ENCODE measurements at regions not wholly inside any gene's neighbourhood (a gene's known extent, or its start where the extent isn't known, plus 50 kb on each side); places are given as distances from the start of the nearest gene placed in this dataset.

DNA sequence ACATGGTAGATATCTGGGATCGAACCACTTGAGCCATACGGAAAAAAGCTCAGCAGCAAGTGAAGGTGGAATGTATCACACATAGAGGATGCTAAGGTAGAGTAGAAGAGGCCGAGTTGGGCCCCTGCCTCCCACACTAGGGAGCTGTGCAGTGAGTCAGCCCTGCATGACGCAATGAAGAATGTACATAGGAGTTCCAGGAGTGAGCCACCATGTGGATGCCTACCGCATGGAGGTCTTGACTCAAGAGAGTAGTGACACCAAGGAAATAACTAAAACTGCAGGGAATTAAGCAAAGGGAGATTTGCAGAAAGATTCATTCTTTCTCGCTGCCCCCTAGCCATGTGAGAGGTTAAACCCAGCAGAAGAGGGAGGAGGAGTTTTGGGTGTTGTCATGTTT, 389.6 kb upstream of the IGFBP7 start:
- Histone ChIP-seq H3K4me2 (ENCODE audit: low read length) (no peak overlapping the region), H3K9ac (ENCODE audit: low read length) (no peak overlapping the region), H3K36me3 (ENCODE audit: insufficient read depth, low read length) (no peaks in the 10 kb centered on the region), H3K4me1 (ENCODE audit: insufficient read depth, low read length, severe bottlenecking) (no peaks in the 10 kb centered on the region), H3K79me2 (ENCODE audit: insufficient read depth, low read length) (no peaks in the 10 kb centered on the region), H4K20me1 (ENCODE audit: insufficient read depth, low read length) (no peaks in the 10 kb centered on the region), H3K27ac (ENCODE audit: low read depth, low read length, poor library complexity, severe bottlenecking) (no peak overlapping the region), H3K27me3 (ENCODE audit: insufficient read depth, low read length) (no peaks in the 10 kb centered on the region), H2AFZ (ENCODE audit: low read length) (no peak overlapping the region), H3F3A (ENCODE audit: insufficient read depth, low read length) (no peaks in the 10 kb centered on the region), H3K9me2 (ENCODE audit: low read depth, low read length) (no peaks in the 10 kb centered on the region), H3K9me3 (ENCODE audit: low read length) (no peaks in the 10 kb centered on the region), H3K4me3 (ENCODE audit: low read depth, low read length, poor library complexity, severe bottlenecking) (no peak overlapping the region)
- no peak for TF ChIP-seq EZH2 (IDR thresholded peaks at IDR 0.05; ENCODE audit: borderline replicate concordance, low read length)
- TF ChIP-seq, protein P1, sequence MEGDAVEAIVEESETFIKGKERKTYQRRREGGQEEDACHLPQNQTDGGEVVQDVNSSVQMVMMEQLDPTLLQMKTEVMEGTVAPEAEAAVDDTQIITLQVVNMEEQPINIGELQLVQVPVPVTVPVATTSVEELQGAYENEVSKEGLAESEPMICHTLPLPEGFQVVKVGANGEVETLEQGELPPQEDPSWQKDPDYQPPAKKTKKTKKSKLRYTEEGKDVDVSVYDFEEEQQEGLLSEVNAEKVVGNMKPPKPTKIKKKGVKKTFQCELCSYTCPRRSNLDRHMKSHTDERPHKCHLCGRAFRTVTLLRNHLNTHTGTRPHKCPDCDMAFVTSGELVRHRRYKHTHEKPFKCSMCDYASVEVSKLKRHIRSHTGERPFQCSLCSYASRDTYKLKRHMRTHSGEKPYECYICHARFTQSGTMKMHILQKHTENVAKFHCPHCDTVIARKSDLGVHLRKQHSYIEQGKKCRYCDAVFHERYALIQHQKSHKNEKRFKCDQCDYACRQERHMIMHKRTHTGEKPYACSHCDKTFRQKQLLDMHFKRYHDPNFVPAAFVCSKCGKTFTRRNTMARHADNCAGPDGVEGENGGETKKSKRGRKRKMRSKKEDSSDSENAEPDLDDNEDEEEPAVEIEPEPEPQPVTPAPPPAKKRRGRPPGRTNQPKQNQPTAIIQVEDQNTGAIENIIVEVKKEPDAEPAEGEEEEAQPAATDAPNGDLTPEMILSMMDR (IDR thresholded peaks at IDR 0.05; ENCODE audit: low read length) = no peak

- no peaks in the 10 kb centered on the region for H3K36me3 ChIP-seq (ENCODE audit: insufficient read depth, low read length)
- TF ChIP-seq, protein P1 (IDR thresholded peaks at IDR 0.05; ENCODE audit: low read length) = no peak
- TF ChIP-seq EZH2 (IDR thresholded peaks at IDR 0.05; ENCODE audit: borderline replicate concordance, low read length) = no peak
- H3K9ac ChIP-seq (ENCODE audit: low read length) = no peak overlapping the region
- H3K9me2 ChIP-seq (ENCODE audit: low read depth, low read length) = no peaks in the 10 kb centered on the region
- no peak overlapping the region for H3K4me2 ChIP-seq (ENCODE audit: low read length)
- H3K9me3 ChIP-seq (ENCODE audit: low read length) = no peaks in the 10 kb centered on the region
- no peaks in the 10 kb centered on the region for H3F3A ChIP-seq (ENCODE audit: insufficient read depth, low read length)
- no peaks in the 10 kb centered on the region for H3K27me3 ChIP-seq (ENCODE audit: insufficient read depth, low read length)
- no peak overlapping the region for H2AFZ ChIP-seq (ENCODE audit: low read length)
- H3K4me1 ChIP-seq (ENCODE audit: insufficient read depth, low read length, severe bottlenecking) = no peaks in the 10 kb centered on the region
- no peak overlapping the region for H3K27ac ChIP-seq (ENCODE audit: low read depth, low read length, poor library complexity, severe bottlenecking)
- H3K79me2 ChIP-seq (ENCODE audit: insufficient read depth, low read length) = no peaks in the 10 kb centered on the region
- no peaks in the 10 kb centered on the region for H4K20me1 ChIP-seq (ENCODE audit: insufficient read depth, low read length)
- no peak overlapping the region for H3K4me3 ChIP-seq (ENCODE audit: low read depth, low read length, poor library complexity, severe bottlenecking)
Observed at GRCh38 chr4:57498251-57498650, 388.1 kb upstream of the IGFBP7 start.

DNA sequence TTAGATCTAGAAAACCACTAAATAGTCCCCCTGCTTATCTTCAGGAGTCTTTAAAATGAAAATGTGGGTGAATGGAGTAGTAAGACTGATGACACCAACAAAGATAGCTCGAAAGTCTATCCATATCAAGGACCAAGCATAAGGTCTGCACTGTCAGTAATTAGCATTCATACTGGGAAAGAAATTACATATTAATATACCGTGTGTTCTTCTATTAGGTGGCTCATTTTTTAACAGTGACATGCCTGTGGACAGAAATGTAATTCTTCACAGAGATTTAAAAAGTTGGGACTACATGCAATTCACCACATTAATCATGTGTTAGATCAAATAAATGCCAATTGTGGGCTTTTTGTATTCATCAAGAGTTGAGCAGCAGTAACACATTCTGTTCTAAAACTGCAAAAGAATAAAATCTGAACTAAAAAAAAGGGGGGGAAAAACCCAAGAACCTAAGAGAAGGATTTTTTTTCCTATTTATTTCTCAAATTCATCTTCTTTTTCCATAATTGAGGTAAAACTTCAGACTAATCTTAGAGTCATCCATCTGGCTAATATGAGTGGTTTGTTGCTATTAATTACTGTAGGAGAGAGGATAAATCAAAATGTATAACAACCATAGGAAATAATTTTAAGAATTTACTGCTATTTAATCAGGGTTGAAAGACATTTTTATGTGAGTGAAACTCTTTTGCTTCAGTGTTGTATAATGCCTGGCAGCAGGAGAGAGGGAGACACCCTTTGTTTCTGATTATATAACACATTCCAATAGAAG, 386.7 kb upstream of the IGFBP7 start:
- Histone ChIP-seq H3K9me3 (ENCODE audit: low read length) (no peaks in the 10 kb centered on the region), H4K20me1 (ENCODE audit: insufficient read depth, low read length) (no peaks in the 10 kb centered on the region), H3K9me2 (ENCODE audit: low read depth, low read length) (no peaks in the 10 kb centered on the region), H3K27ac (ENCODE audit: low read depth, low read length, poor library complexity, severe bottlenecking) (no peak overlapping the region), H3K9ac (ENCODE audit: low read length) (no peak overlapping the region), H2AFZ (ENCODE audit: low read length) (no peak overlapping the region), H3K79me2 (ENCODE audit: insufficient read depth, low read length) (no peaks in the 10 kb centered on the region), H3F3A (ENCODE audit: insufficient read depth, low read length) (no peaks in the 10 kb centered on the region), H3K4me2 (ENCODE audit: low read length) (no peak overlapping the region), H3K36me3 (ENCODE audit: insufficient read depth, low read length) (no peaks in the 10 kb centered on the region), H3K4me1 (ENCODE audit: insufficient read depth, low read length, severe bottlenecking) (no peaks in the 10 kb centered on the region), H3K4me3 (ENCODE audit: low read depth, low read length, poor library complexity, severe bottlenecking) (no peak overlapping the region), H3K27me3 (ENCODE audit: insufficient read depth, low read length) (no peaks in the 10 kb centered on the region)
- TF ChIP-seq EZH2 (IDR thresholded peaks at IDR 0.05; ENCODE audit: borderline replicate concordance, low read length) = no peak
- TF ChIP-seq, protein P1 (IDR thresholded peaks at IDR 0.05; ENCODE audit: low read length) = no peak

Measured in OCI-LY1 (cell line).